Sigmoid colon (tissue), 6 donors: ENCODE measurements at regions not wholly inside any gene's neighbourhood (a gene's known extent, or its start where the extent isn't known, plus 50 kb on each side); places are given as distances from the start of the nearest gene placed in this dataset.

Source experiments
- DNase-seq: peaks from one replicate; pipeline ENCODE4 v3.0.0-alpha.2; 2019
- H3K27ac ChIP-seq, 4 donors: fragments of 200-600 bp; sonication (generic); one replicate each; pipeline ENCODE4 v1.5.1; 2016 to 2019; ENCODE audit warnings: mild to moderate bottlenecking in 1 of 4
- H3K27me3 ChIP-seq, 3 donors: fragments of 200-600 bp; sonication (generic); one replicate each; pipeline ENCODE4 v1.5.1; 2019; ENCODE audit warnings: mild to moderate bottlenecking in 1 of 3
- H3K36me3 ChIP-seq, 4 donors: fragments of 200-600 bp; sonication (generic); one replicate each; pipeline ENCODE4 v1.5.1; 2016 to 2019
- H3K4me1 ChIP-seq, 4 donors: fragments of 200-600 bp; sonication (generic); one replicate each; pipeline ENCODE4 v1.5.1; 2017 to 2019
- H3K4me3 ChIP-seq, 4 donors: fragments of 200-600 bp; sonication (generic); one replicate each; pipeline ENCODE4 v1.5.1; 2017 to 2019; ENCODE audit warnings: mild to moderate bottlenecking in 2 of 4, moderate library complexity in 1 of 4
- H3K9me3 ChIP-seq, 4 donors: fragments of 200-600 bp in 3 of 4; sonication (generic) in 3 of 4; one replicate each; pipeline versions ENCODE4 v1.5.1 to v1.6.1; 2013 to 2019
- CTCF ChIP-seq, 4 experiments: fragments of 450-650 bp in 3 of 4; fragments of 200-600 bp in 1 of 4; IDR thresholded peaks; one replicate each; pipeline ENCODE4 v1.5.1; 2016 to 2019; ENCODE audit warnings: antibody characterized with exemption in 4 of 4, mild to moderate bottlenecking in 3 of 4, moderate library complexity in 2 of 4
- EP300 ChIP-seq, 4 donors: sonication (generic); formaldehyde crosslinking; IDR thresholded peaks; one replicate each; pipeline ENCODE4 v1.6.1; 2017; ENCODE audit warnings: antibody characterized with exemption in 4 of 4
- POLR2A ChIP-seq, 2 donors: fragments of 450-650 bp; IDR thresholded peaks; one replicate each; pipeline ENCODE4 v1.6.1; 2016; ENCODE audit warnings: antibody characterized with exemption in 2 of 2, mild to moderate bottlenecking in 2 of 2, moderate library complexity in 2 of 2
- POLR2AphosphoS5 ChIP-seq, 4 donors: sonication (generic); formaldehyde crosslinking; IDR thresholded peaks; one replicate each; pipeline ENCODE4 v1.6.1; 2017; ENCODE audit warnings: antibody characterized with exemption in 4 of 4
- WGBS, 2 donors: extraction: QIAGEN DNeasy Blood & Tissue Kit; methylation state at CpG; one replicate each; pipeline ENCODE4 v1.1.7; 2013; 5-methylcytosine and 5-hydroxymethylcytosine counted together
- intact Hi-C: fragments of 100-400 bp; cut with DNase I; formaldehyde crosslinking; loops from one replicate; pipeline ENCODE4 v1.15.1; 2023
- donor health status: healthy with polysubstance abuse.
- donor health status: healthy.

- intact Hi-C loops: no loop called here
- Histone ChIP-seq H3K27ac (no peak overlapping the region), H3K36me3 (no peaks in the 10 kb centered on the region), H3K4me3 (no peak overlapping the region), H3K4me1 (peaks cover 0 to 13% (median 6%) of the 10 kb centered on the region in 4 donors), H3K9me3 (no peaks in the 10 kb centered on the region), H3K27me3 (no peaks in the 10 kb centered on the region)
- DNase-seq: no peak
- 63 to 74% methylated on average over 15 of the region's 15 CpGs for WGBS, 2 donors
- TF ChIP-seq POLR2A (IDR thresholded peaks at IDR 0.05) (no peak), POLR2AphosphoS5 (IDR thresholded peaks at IDR 0.05) (no peak), CTCF (IDR thresholded peaks at IDR 0.05) (no peak), EP300 (IDR thresholded peaks at IDR 0.05) (no peak)
Measured at GRCh38 chr12:124188561-124189405, 106.1 kb upstream of the RFLNA start.

GRCh38 chr12:124190312-124191023, 104.4 kb upstream of the RFLNA start:
- WGBS, 2 donors: 95 to 96% methylated on average over 14 of the region's 14 CpGs
- Histone ChIP-seq H3K27ac (no peak overlapping the region), H3K27me3 (no peaks in the 10 kb centered on the region), H3K4me3 (no peak overlapping the region), H3K9me3 (no peaks in the 10 kb centered on the region), H3K4me1 (peaks cover 0 to 13% (median 6%) of the 10 kb centered on the region in 4 donors), H3K36me3 (no peaks in the 10 kb centered on the region)
- intact Hi-C loops: no loop called here
- no peak for DNase-seq
- no peak for TF ChIP-seq POLR2AphosphoS5 (IDR thresholded peaks at IDR 0.05)
- no peak for TF ChIP-seq EP300 (IDR thresholded peaks at IDR 0.05)
- no peak for TF ChIP-seq CTCF (IDR thresholded peaks at IDR 0.05)
- no peak for TF ChIP-seq POLR2A (IDR thresholded peaks at IDR 0.05)

GRCh38 chr12:124191024-124191359, 103.9 kb upstream of the RFLNA start:
- Histone ChIP-seq H3K36me3 (no peaks in the 10 kb centered on the region), H3K4me1 (peaks cover 0 to 13% (median 6%) of the 10 kb centered on the region in 4 donors), H3K27ac (no peak overlapping the region), H3K27me3 (no peaks in the 10 kb centered on the region), H3K4me3 (no peak overlapping the region), H3K9me3 (no peaks in the 10 kb centered on the region)
- no peak for TF ChIP-seq CTCF (IDR thresholded peaks at IDR 0.05)
- no peak for TF ChIP-seq POLR2A (IDR thresholded peaks at IDR 0.05)
- no peak for TF ChIP-seq EP300 (IDR thresholded peaks at IDR 0.05)
- no peak for TF ChIP-seq POLR2AphosphoS5 (IDR thresholded peaks at IDR 0.05)
- DNase-seq: no peak
- intact Hi-C loops: no loop called here
- 91 to 95% methylated on average over 3 of the region's 3 CpGs for WGBS, 2 donors

- Histone ChIP-seq H3K4me3 (no peak overlapping the region), H3K36me3 (no peaks in the 10 kb centered on the region), H3K27ac (no peak overlapping the region), H3K4me1 (peaks cover 0 to 13% (median 6%) of the 10 kb centered on the region in 4 donors), H3K27me3 (no peaks in the 10 kb centered on the region), H3K9me3 (no peaks in the 10 kb centered on the region)
- WGBS, 2 donors: 88 to 96% methylated on average over 12 of the region's 12 CpGs
- intact Hi-C loops: no loop called here
- no peak for TF ChIP-seq EP300 (IDR thresholded peaks at IDR 0.05)
- DNase-seq: no peak
Measured at GRCh38 chr12:124191966-124192365, 102.9 kb upstream of the RFLNA start.

GRCh38 chr12:124194264-124194892, 100.5 kb upstream of the RFLNA start:
- no peak for DNase-seq
- H3K27ac ChIP-seq: no peak overlapping the region
- no peak overlapping the region for H3K4me3 ChIP-seq
- H3K27me3 ChIP-seq: no peaks in the 10 kb centered on the region
- WGBS, 2 donors: 48 to 75% methylated on average over 15 of the region's 15 CpGs
- TF ChIP-seq CTCF (IDR thresholded peaks at IDR 0.05) (no peak), EP300 (IDR thresholded peaks at IDR 0.05) (no peak), POLR2A (IDR thresholded peaks at IDR 0.05) (no peak), POLR2AphosphoS5 (IDR thresholded peaks at IDR 0.05) (no peak)
- H3K9me3 ChIP-seq: peaks cover 0 to 3% (median 0%) of the 10 kb centered on the region in 4 donors
- no peaks in the 10 kb centered on the region for H3K36me3 ChIP-seq
- no peaks in the 10 kb centered on the region for H3K4me1 ChIP-seq
- intact Hi-C loops: no loop called here
